HG02678 (cell line): ENCODE measurements at regions not wholly inside any gene's neighbourhood (a gene's known extent, or its start where the extent isn't known, plus 50 kb on each side); places are given as distances from the start of the nearest gene placed in this dataset.
"Not testable (repeated sequence)": the region's sequence is repeated elsewhere in the genome, so short reads cannot be mapped to it uniquely, and the experiment has no call there.

Experiments used
- ATAC-seq: cut with Tn5 transposase; IDR thresholded peaks from one replicate; pipeline ENCODE4 v1.9.1; 2021; ENCODE audit warnings: mild to moderate bottlenecking, moderate library complexity; ENCODE audit not compliant: unreplicated experiment

DNA sequence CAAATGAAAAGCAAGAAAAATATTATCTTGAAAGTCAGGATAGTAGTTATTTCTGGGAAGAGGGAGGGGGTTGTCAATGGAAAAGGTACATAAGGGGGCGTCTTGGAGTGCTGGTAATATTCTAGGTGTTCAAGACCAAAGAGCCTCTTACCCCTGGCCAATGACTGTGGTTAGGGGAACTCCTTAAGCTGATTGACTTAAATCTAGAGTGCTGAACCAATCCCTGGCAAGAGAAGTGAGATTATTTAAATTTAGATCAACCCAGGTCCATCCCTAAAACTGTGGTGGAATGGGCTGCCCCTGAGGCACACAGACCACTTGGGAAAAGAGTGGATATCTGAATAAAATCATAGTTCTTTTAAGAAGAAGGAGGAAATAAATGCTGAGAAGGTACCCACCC lies 174.1 kb downstream of the COPRS start:
- ATAC-seq: no peak

DNA sequence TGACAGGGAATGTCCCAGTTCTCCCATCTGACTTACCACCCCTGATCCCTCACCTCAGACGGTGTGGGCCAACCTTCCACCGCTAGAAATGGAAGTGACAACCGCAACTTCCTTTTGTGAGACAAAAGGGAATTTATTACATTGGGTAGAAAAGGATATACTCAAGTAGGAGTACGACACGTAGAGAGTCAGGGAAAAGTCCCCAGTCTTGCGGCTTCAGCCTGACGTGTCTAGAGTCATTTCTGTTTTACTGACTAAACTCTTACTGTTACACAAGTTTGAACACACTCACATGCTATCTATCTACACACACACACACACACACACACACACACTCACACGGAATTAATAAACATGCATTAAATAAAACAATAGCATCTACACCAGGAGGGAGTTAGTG lies 178.9 kb downstream of the COPRS start:
- no peak for ATAC-seq

DNA sequence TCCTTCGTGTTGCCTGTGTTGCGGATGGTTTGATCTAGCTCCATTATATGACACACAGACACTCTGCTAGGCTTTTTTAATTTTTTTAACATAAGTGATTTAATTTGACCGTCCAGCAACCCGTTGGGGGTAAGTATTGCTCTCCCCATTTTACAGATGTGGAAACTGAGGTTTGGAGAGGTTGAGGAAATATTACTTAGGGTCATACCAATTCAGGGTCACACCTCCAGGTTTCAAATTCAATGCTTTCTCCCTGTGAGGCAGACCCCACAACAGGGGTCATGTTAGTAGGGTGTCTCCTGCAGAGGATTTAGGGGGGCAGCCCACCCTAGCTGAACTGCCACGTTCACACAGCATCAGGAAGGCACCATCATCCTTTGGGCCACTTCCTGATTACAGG lies 179.4 kb downstream of the COPRS start:
- ATAC-seq: no peak

GRCh38 chr17:31678431-31678830 lies 180.6 kb downstream of the COPRS start:
- ATAC-seq: no peak

DNA sequence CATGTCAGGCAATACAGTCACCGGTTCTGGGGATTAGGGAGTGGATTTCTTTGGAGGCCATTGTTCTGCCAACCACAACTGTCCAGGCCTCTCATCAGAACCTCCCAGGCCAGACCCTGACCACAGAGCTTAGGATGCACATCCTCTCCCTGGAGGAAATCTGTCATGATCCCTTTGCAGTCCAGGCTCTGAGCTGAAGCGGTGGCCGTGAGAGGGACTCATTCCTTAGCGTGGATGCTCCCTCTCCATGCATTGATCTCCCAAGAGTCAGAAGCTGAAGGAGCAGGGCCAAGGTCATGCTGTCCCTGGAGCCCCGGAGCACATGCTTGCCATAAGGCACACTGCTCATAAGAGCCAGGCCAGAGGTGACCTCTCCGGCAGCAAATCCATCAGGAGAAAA lies 181.4 kb downstream of the COPRS start:
- no peak for ATAC-seq

- ATAC-seq: no peak
These were observed 182.0 kb downstream of the COPRS start for GRCh38 chr17:31677036-31677435.

DNA sequence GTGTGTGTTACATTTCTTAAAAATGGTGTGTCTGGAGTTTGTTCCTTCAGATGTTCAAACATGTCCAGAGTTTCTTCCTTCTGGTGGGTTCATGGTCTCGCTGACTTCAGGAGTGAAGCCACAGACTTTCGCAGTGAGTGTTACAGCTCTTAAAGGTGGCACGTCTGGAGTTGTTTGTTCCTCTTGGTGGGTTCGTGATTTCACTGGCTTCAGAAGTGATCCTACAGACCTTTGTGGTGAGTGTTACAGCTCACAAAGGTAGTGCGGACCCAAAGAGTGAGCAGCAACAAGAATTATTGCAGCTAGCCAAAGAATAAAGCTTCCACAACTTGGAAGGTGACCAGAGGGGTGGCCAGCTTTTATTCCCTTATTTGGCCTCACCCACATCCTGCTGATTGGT lies 183.7 kb downstream of the COPRS start:
- ATAC-seq: not testable (repeated sequence)

GRCh38 chr17:31674717-31675349 lies 184.2 kb downstream of the COPRS start:
- no peak for ATAC-seq

DNA sequence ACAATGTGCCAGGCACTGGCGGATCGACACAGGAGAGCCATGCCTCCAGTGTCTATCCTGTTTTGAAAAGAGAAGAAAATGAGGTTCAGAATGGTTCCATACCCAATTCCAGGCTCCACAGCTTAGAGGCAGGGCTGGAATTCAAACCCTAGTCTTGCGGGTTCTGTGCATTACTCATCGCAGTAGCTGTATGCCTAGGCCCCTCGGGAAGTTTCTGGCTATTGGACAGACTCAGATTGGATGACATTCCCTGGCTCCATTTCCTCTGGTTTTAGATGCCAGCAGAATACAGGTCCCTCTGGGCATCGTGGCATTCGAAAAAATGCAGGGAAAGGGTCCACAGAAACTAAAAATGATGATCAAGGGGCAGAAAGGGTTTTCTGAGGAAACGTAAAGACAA lies 184.7 kb downstream of the COPRS start:
- ATAC-seq: no peak

- no peak for ATAC-seq
These were observed 186.0 kb downstream of the COPRS start for GRCh38 chr17:31673076-31673475.

- no peak for ATAC-seq
These were observed 186.8 kb downstream of the COPRS start for GRCh38 chr17:31672161-31672819.

GRCh38 chr17:31663576-31663975 lies 195.5 kb downstream of the COPRS start:
- no peak for ATAC-seq

GRCh38 chr17:31660684-31661083 lies 198.4 kb downstream of the COPRS start:
- ATAC-seq: no peak

- ATAC-seq: no peak
These were observed 201.2 kb downstream of the COPRS start for GRCh38 chr17:31657876-31658275.

DNA sequence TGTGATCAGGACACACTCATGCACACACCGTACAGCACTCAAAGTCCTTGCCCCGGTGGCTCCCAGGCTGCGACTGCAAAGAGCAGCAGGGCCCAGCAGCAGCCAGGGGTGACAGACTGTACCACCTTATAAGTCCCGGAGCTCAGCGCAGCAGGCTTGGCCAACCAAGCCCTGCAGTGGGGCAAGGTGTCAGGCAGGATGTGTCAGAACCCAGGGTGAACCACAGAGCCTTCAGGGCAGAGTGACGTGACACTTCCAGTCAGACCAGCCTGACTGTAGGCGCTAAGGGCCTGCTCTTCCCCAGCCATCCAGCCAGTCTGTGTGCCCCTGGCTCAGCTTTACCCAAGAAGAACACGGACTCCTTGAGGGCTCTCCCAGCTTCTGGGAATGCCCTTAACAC lies 204.1 kb downstream of the COPRS start:
- ATAC-seq: no peak

DNA sequence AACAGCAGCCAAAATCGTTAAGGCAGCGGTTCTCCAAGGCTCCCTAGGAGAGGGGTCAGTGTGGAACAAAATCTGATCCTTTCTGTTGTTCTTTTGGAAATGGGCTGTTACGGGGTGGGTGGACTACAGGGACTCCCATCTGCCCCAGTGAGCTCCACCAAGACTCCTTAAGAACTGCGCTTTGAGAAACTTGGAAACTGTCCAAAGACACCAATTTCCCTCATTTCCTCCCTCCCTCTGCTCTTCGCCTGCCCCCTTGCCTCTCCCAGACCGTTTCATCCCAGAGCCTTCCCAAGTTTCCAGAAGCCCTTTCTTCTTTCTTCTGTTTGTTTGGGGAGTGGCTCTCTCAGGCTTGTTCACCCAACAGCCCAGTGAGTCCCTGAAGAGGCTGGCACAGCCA lies 205.4 kb downstream of the COPRS start:
- no peak for ATAC-seq

- no peak for ATAC-seq
These were observed 208.1 kb downstream of the COPRS start for GRCh38 chr17:31650756-31651520.

- ATAC-seq: no peak
These were observed 209.7 kb downstream of the COPRS start for GRCh38 chr17:31649302-31649701.

DNA sequence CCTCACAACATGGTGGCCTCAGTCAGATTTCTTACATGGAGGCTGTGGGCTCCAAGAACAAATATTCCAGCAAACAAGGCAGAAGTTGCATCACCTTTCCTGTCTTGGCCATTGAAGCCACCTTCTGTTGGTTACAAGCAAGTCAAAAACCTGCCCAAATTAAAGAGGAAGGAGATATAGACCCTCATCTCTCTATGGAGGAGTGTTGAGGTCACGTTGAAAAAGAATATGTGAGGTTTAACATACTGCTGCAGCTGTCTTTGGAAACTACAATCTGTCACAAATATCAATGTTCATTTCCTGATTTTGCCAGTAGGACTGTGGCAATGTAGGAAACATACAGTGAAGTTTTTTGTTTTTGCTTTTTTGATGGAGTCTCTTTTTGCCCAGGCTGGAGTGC lies 211.4 kb downstream of the COPRS start:
- no peak for ATAC-seq

DNA sequence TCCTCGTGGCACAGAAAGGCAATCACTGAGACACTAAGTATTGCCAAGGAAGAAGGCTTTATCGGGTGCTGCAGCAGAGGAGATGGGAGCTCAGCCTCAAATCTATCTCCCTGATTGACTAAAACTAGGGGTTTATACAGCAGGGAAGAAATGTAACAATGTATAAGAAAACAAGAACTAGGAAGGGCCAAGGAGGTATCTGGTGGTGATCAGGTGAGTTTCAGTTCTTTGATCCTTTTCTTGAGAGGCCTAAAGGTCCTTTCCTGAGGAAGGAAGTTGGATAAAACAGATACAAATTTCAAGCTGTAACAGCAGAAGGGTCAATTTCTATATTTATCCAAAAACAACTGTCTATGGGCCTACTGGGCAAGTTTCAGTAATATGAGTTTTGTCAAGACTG lies 212.4 kb downstream of the COPRS start:
- no peak for ATAC-seq

DNA sequence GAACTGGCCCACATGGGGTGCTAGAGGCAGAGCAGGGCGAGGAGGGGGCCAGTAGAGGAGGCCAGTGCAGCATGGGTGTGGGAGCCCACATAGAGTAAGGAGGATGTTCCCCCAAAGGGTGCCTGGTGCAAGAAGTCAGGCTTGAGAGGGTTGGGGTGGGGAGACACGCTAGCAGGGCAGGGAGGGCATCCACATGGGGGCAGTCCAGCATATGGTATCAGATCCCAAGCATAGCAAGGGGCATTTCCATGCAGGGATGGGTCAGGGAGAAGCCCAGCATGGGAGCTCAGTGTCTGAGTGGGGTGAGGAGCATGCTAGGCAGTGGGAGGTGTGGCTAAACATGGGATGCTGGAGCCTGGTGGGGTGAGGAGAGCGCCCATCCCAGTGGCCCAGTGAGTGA lies 213.7 kb downstream of the COPRS start:
- ATAC-seq: no peak

GRCh38 chr17:31631766-31632165 lies 227.3 kb downstream of the COPRS start:
- no peak for ATAC-seq
